Parathyroid adenoma (tissue), 2 donors: ENCODE measurements at regions not wholly inside any gene's neighbourhood (a gene's known extent, or its start where the extent isn't known, plus 50 kb on each side); places are given as distances from the start of the nearest gene placed in this dataset.
"Not testable (repeated sequence)": the region's sequence is repeated elsewhere in the genome, so short reads cannot be mapped to it uniquely, and the experiment has no call there.

Experiments
- H2AFZ ChIP-seq: fragments of 300-600 bp; sonication (generic); one replicate; pipeline ENCODE4 v1.7.0; 2017; ENCODE audit warnings: antibody characterized with exemption, mild to moderate bottlenecking
- H3K27ac ChIP-seq: fragments of 300-600 bp; sonication (generic); one replicate; pipeline ENCODE4 v1.7.0; 2017
- H3K27me3 ChIP-seq: fragments of 300-600 bp; sonication (generic); one replicate; pipeline ENCODE4 v1.7.0; 2017; ENCODE audit warnings: low read length; ENCODE audit not compliant: control insufficient read depth, insufficient read depth
- H3K36me3 ChIP-seq: fragments of 300-600 bp; sonication (generic); one replicate; pipeline ENCODE4 v1.7.0; 2017; ENCODE audit warnings: low read length; ENCODE audit not compliant: control insufficient read depth, insufficient read depth
- H3K4me1 ChIP-seq: fragments of 300-600 bp; sonication (generic); one replicate; pipeline ENCODE4 v1.7.0; 2017; ENCODE audit warnings: control low read depth
- H3K4me2 ChIP-seq: fragments of 300-600 bp; sonication (generic); one replicate; pipeline ENCODE4 v1.7.0; 2017; ENCODE audit warnings: low read length
- H3K4me3 ChIP-seq: fragments of 300-600 bp; sonication (generic); one replicate; pipeline ENCODE4 v1.7.0; 2017; ENCODE audit warnings: low read depth, low read length
- H3K79me2 ChIP-seq: fragments of 300-600 bp; sonication (generic); one replicate; pipeline ENCODE4 v1.7.0; 2017; ENCODE audit warnings: control low read depth
- H3K9ac ChIP-seq: fragments of 300-600 bp; sonication (generic); one replicate; pipeline ENCODE4 v1.7.0; 2017; ENCODE audit warnings: mild to moderate bottlenecking
- H3K9me3 ChIP-seq: fragments of 300-600 bp; sonication (generic); one replicate; pipeline ENCODE4 v1.7.0; 2017; ENCODE audit warnings: low read length; ENCODE audit not compliant: control insufficient read depth
- donor health status: primary hyperparathyroidism.

DNA sequence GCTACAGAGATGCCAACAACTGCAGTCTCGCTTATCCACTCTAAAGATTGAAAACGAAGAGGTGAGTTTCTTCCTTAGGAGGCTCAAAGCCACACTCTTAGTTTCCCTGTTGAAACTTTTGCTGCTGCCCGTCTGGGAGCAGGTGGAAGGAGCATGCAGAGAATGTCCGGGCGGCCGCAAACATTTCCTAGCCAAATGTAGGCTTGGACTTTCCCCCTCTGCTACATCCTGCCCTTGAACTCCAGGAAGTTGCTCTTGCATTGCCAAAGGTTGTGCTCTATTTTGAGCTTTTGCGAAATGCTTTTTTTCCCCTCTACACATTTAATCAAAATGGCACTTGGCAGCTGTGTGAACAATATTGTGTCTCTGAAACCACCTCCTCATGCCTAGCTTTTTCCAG lies 95.3 kb upstream of the FAM72C start:
- H3K4me1 ChIP-seq, H3K27me3 ChIP-seq: not testable (repeated sequence)

DNA sequence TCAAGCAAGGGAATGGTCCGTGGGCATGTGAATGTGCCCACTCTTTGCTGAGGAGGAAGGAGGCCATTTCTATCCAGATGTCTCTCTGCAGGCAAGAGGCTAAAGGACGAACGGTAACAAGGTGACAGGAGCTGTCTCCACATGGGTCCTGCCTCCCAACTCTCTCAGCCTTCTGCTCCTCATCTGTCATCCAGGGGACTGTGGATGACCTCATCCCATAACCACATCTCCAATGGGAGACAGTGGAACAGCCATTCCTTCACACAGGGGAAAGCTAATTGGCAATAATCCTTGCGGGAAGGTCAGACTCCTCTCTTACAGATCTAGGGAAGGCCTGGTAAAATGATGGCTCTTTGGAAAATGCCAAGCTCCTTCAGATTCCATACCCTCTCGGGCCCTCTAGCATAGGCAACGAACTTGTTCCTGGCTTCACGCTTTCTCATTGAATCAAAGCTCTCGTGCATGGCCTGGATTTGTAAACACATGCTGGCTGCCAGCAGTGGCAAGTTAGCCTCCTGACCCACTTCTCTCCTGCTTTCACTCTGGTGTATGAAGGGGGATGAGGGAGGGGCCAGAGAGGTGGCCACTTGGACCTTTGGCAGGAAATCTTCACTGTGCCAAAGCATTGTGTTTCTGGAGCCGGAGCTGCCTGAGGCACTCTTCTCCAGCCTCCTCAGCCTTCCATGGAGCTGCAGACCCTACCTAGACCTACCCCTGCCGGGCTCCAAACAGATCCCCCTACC lies 94.5 kb upstream of the FAM72C start:
- not testable (repeated sequence) for H3K27me3 ChIP-seq, H3K4me2 ChIP-seq, H3K4me3 ChIP-seq, H3K9ac ChIP-seq, H3K27ac ChIP-seq, H2AFZ ChIP-seq, H3K4me1 ChIP-seq, H3K79me2 ChIP-seq, H3K9me3 ChIP-seq, H3K36me3 ChIP-seq

More for the DNA sequence above, 95.3 kb upstream of the FAM72C start:
- H2AFZ ChIP-seq, H3K27ac ChIP-seq, H3K4me2 ChIP-seq, H3K4me3 ChIP-seq, H3K36me3 ChIP-seq, H3K79me2 ChIP-seq, H3K9me3 ChIP-seq, H3K9ac ChIP-seq: not testable (repeated sequence)

DNA sequence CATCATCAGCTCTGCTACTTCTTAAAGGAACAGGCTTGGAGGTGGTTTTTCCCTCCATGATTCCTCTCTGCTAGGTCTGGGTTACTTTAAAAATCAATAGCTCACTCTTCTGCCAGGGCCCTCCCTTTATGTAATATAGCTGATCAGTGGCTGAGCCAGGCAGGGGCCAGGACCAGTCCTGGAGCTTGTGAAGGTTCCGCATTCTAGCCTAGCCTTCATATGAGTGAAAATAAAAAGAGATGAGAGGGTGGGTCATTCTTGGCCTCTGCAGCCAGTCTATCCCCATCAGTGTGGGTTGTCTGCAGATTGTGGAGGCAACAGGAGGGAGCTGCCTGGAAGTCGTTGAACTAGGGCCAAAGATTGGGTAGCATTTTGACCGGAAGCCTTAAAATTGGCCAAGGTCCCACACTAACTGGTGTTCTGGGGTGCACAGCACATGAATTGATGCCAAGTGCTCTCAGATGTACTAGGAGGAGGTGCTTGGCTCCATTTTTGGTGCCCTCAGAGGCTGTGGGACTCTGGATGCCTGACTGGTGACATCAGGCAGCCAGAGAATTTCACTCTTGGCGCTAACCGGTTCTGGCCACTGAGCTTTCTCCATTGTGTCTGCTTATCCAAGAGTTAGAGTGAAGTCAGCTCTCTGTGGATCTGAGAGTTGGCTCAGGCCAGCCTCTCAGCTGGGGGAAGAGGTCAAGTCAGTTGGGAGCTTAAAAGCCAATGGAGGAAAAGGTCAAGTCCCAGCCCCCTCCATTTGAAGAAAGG lies 93.7 kb upstream of the FAM72C start:
- H3K4me1 ChIP-seq, H3K27ac ChIP-seq, H3K36me3 ChIP-seq, H2AFZ ChIP-seq, H3K9ac ChIP-seq, H3K9me3 ChIP-seq, H3K79me2 ChIP-seq, H3K27me3 ChIP-seq, H3K4me2 ChIP-seq, H3K4me3 ChIP-seq: not testable (repeated sequence)

DNA sequence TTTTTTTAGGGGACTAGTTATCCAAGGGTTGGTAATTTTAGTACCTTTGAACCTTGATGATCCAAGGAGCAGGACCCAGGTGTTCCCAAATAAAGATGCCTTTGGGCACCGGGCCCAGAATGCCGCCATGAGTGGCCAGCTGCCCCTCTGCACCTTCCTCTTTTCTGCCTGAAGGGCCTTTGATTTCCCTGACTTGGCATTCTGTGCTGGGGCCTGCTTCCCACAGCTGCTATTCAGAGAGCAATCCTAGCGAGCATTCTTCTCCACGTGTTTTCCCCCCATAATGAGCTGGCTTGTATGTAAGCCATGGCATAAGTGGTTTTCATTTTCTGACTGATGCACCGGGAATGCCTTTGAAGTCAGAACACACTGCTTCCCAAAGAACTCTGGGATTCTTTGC lies 77.6 kb upstream of the FAM72C start:
- H3K79me2 ChIP-seq, H3K27me3 ChIP-seq, H3K36me3 ChIP-seq, H3K9ac ChIP-seq, H3K27ac ChIP-seq, H3K9me3 ChIP-seq, H2AFZ ChIP-seq, H3K4me3 ChIP-seq, H3K4me1 ChIP-seq, H3K4me2 ChIP-seq: not testable (repeated sequence)

DNA sequence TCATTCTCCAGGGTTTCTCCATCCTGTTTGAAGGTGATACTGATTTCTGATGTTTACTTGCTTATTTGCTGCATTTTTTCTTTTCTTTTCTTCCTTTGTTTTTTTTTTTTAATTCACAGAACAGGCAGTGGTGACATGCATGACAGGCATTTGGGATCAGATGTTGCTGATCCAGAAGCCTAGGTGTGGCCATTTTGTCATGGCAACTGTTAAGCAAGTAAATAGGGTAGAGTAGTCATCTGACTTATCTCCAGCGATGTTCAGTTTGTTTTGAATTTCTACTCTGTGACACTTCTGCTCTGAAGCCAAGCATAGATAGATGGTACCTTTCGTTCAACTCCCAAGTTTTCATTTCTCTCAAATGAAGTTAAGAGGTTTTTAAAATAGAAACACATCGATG lies 74.9 kb upstream of the FAM72C start:
- H3K27me3 ChIP-seq, H3K9ac ChIP-seq, H3K4me2 ChIP-seq, H3K79me2 ChIP-seq, H3K36me3 ChIP-seq, H2AFZ ChIP-seq, H3K9me3 ChIP-seq, H3K4me1 ChIP-seq, H3K4me3 ChIP-seq, H3K27ac ChIP-seq: not testable (repeated sequence)

DNA sequence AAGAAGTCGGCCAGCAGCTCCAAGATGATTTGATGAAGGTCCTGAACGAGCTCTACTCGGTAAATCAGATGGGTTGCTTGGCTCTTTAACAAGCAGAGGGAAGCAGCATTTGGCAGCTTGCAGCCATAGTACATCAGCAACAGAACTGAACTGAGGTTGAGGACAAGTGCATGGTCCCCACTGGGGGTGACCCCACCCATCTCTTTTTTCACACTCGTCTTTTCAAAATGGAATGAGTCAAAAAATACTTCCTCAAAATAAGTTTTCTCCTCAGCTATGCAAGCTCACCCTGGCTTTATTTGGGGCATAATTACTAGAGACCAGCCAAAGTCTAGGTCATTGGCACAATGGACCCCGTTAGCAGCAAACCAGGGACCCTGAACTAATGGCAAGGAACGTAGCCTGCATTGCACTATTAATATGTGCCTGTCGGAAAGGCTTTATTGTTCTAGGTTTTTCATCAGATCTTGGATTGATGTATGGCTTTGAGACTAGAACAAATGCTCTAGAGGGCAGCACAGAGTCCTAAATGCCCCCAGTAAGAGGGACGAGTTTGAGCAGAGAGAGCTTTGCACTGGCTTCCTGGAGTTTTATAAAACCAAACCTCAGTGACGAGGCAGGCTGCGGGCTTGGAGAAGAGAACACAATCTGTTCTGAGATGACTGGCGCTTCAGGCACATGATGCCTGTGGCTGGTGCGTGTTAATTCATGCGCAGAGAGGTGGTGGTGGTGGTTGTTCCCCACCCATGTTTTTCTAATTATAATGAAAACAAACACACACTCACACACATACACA lies 74.2 kb upstream of the FAM72C start:
- H3K9ac ChIP-seq, H3K36me3 ChIP-seq, H3K27ac ChIP-seq, H3K27me3 ChIP-seq, H3K79me2 ChIP-seq, H2AFZ ChIP-seq, H3K4me2 ChIP-seq, H3K4me3 ChIP-seq, H3K4me1 ChIP-seq, H3K9me3 ChIP-seq: not testable (repeated sequence)

DNA sequence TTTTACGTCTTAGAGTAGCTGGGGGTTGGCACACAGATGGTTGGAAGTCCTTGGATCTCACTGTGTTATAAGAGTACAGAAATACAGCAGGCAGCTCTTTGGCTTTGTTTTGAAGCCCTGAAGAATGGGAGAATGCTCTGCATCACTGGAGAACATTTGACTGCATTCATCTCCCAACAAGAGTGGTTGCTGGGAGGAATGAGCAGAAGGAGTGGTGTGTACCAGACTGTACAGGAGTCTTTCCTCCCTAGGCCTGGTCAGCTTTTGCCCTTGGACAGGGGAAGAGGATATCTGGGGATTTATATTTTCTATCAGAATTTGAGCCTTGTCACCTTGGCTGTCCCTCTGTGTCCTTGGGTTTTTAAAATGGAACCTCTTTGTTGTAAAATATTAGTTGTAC lies 70.5 kb upstream of the FAM72C start:
- not testable (repeated sequence) for H3K79me2 ChIP-seq, H3K4me2 ChIP-seq, H3K4me3 ChIP-seq, H3K27ac ChIP-seq, H2AFZ ChIP-seq, H3K36me3 ChIP-seq, H3K9ac ChIP-seq, H3K27me3 ChIP-seq, H3K4me1 ChIP-seq, H3K9me3 ChIP-seq

DNA sequence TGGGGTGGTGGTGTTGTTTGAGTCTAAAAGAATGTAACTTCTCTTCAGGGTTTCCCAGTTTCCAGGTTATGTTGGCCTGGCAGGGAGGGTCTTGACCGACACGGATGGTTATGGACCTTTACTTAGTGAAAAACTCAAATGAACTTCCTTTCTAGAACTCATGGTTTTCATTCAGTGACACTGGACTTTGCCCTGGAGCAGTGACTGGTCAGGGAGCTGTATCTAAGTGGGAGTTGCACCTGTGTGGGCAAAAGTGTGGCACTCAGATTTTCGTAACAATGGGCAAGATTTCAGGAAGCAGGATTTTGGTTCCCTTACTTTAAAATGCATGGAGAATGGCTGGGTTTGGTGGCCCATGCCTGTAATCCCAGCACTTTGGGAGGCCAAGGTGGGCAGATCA lies 68.5 kb upstream of the FAM72C start:
- H3K4me1 ChIP-seq, H2AFZ ChIP-seq, H3K9ac ChIP-seq, H3K4me2 ChIP-seq, H3K36me3 ChIP-seq, H3K4me3 ChIP-seq, H3K27me3 ChIP-seq, H3K9me3 ChIP-seq, H3K79me2 ChIP-seq, H3K27ac ChIP-seq: not testable (repeated sequence)

DNA sequence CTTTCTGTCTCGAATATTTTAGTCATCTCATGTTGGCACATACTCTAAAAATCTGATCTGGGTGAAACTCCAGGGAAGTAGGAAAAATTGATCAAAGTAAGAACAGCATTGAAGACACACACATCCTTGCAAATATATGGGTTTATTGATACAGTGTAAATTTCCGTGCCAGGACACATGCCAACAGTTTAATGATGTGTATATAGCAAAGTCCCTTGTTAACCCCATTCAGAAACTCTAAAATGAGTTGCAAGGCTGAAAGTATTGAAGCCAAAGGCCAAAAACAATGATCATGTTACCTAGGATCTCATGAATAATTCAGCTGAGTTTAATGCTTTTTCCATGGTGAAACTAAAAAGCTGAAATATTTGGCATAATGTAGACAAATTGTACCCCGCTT lies 62.3 kb upstream of the FAM72C start:
- H3K36me3 ChIP-seq: not testable (repeated sequence)

DNA sequence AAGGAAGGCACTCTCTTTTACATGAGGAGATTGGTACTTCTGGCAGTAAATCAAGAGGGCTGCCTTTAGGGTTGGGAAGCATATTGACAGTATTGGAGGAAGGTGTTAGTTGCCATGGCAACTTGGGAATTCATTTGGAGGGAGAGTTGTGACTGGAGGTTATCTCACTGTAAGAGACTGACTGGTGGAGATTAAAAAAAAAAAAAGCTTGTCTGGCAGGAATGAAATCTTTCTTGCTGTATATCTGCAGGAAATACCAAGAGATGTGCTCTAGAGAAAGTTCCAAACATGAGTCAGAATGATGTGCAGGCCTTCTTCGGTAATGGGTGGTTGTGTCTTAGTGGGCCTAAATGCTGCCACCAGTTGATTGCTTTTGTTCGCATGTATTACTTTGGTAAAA lies 59.8 kb upstream of the FAM72C start:
- not testable (repeated sequence) for H3K4me3 ChIP-seq, H3K9ac ChIP-seq, H3K9me3 ChIP-seq, H3K27me3 ChIP-seq, H3K27ac ChIP-seq, H3K36me3 ChIP-seq, H3K79me2 ChIP-seq, H2AFZ ChIP-seq, H3K4me2 ChIP-seq, H3K4me1 ChIP-seq

More for the DNA sequence above, 62.3 kb upstream of the FAM72C start:
- not testable (repeated sequence) for H2AFZ ChIP-seq, H3K9ac ChIP-seq, H3K4me3 ChIP-seq, H3K27ac ChIP-seq, H3K4me2 ChIP-seq, H3K79me2 ChIP-seq, H3K4me1 ChIP-seq, H3K9me3 ChIP-seq, H3K27me3 ChIP-seq

DNA sequence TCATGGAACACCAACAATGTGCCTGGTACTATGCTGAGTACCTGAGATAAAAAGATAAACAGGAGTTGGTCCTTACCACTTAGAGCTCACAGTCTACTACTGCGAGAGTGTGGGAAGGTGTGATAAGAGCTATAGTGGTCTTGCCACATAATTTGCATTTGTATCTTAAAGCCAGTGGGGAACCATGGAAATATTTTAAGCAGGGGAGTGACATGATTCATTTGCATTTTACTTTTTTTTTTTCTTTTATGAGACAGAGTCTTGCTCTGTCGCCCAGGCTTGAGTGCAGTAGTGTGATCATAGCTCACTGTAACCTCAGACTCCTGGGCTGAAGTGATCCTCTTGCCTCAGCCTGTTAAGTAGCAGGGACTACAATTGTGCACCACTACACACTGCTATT lies 54.2 kb upstream of the FAM72C start:
- H3K4me3 ChIP-seq, H3K9ac ChIP-seq, H2AFZ ChIP-seq, H3K4me1 ChIP-seq, H3K27me3 ChIP-seq, H3K9me3 ChIP-seq, H3K79me2 ChIP-seq, H3K27ac ChIP-seq, H3K4me2 ChIP-seq, H3K36me3 ChIP-seq: not testable (repeated sequence)
